ENCODE measurements at regions not wholly inside any gene's neighbourhood (a gene's known extent, or its start where the extent isn't known, plus 50 kb on each side); places are given as distances from the start of the nearest gene placed in this dataset.

GRCh38 chr6:134117409-134117808, 65.0 kb upstream of the SLC2A12 start:
- no peaks in the 10 kb centered on the region for H3K27me3 ChIP-seq (ENCODE audit: insufficient read depth in 3 of 3, low read length in 2 of 3)
- H3K9me3 ChIP-seq = no peaks in the 10 kb centered on the region
- intact Hi-C loops (cut with DNase I) = no loop called here
- TF ChIP-seq CTCF (IDR thresholded peaks at IDR 0.05) = no peak
- ATAC-seq (no peak), DNase-seq (no peak)
- no peaks in the 10 kb centered on the region for H3K36me3 ChIP-seq (ENCODE audit: insufficient read depth in 1 of 2, low read depth in 1 of 2)
- H3K4me3 ChIP-seq = no peak overlapping the region
- no peak overlapping the region for H3K27ac ChIP-seq
- H3K4me1 ChIP-seq = no peaks in the 10 kb centered on the region
- WGBS, 3 donors = 49 to 59% (median 52%) methylated on average over 6 of the region's 6 CpGs

- Histone ChIP-seq H3K4me3 (peak overlapping the region; percentile 49), H3K36me3 (ENCODE audit: insufficient read depth in 1 of 2, low read depth in 1 of 2) (no peaks in the 10 kb centered on the region), H3K4me1 (no peaks in the 10 kb centered on the region), H3K27ac (no peak overlapping the region), H3K27me3 (ENCODE audit: insufficient read depth in 3 of 3, low read length in 2 of 3) (no peaks in the 10 kb centered on the region), H3K9me3 (no peaks in the 10 kb centered on the region)
- no peak for DNase-seq
- intact Hi-C loops (cut with DNase I) = no loop called here
- WGBS, 3 donors = 26 to 35% (median 27%) methylated on average over 7 of the region's 7 CpGs
- peak; percentile 38 to 77 (median 61) for ATAC-seq
- no peak for TF ChIP-seq CTCF (IDR thresholded peaks at IDR 0.05)
Measured at GRCh38 chr6:134115715-134116074, 63.3 kb upstream of the SLC2A12 start.

GRCh38 chr6:134114918-134115714, 62.7 kb upstream of the SLC2A12 start:
- WGBS, 3 donors = 40 to 52% (median 48%) methylated on average over 44 to 47 of the region's 47 CpGs
- intact Hi-C loops (cut with DNase I) = loop anchor here in 1 of 2 donors (5.0 kb wide), 1 partner anchor 822 kb away; no protein-coding TSS in a partner anchor
- Histone ChIP-seq H3K27ac (no peak overlapping the region), H3K36me3 (ENCODE audit: insufficient read depth in 1 of 2, low read depth in 1 of 2) (no peaks in the 10 kb centered on the region), H3K4me3 (peak overlapping the region; percentile 49), H3K9me3 (no peaks in the 10 kb centered on the region), H3K27me3 (ENCODE audit: insufficient read depth in 3 of 3, low read length in 2 of 3) (no peaks in the 10 kb centered on the region), H3K4me1 (no peaks in the 10 kb centered on the region)
- no peak for TF ChIP-seq CTCF (IDR thresholded peaks at IDR 0.05)
- ATAC-seq (peak in 3 of 4 donors; percentile 23 to 45 (median 29)), DNase-seq (no peak)

GRCh38 chr6:134114489-134114888, 62.1 kb upstream of the SLC2A12 start:
- intact Hi-C loops (cut with DNase I) = loop anchor here in 1 of 2 donors (5.0 kb wide), 1 partner anchor 823 kb away; no protein-coding TSS in a partner anchor
- DNase-seq = no peak
- H3K4me1 ChIP-seq = no peaks in the 10 kb centered on the region
- 79 to 85% (median 84%) methylated on average over 3 of the region's 3 CpGs for WGBS, 3 donors
- TF ChIP-seq CTCF (IDR thresholded peaks at IDR 0.05) = no peak
- no peaks in the 10 kb centered on the region for H3K9me3 ChIP-seq
- H3K4me3 ChIP-seq = no peak overlapping the region
- no peak overlapping the region for H3K27ac ChIP-seq
- no peaks in the 10 kb centered on the region for H3K36me3 ChIP-seq (ENCODE audit: insufficient read depth in 1 of 2, low read depth in 1 of 2)
- peak in 1 of 4 donors; percentile 17 for ATAC-seq
- H3K27me3 ChIP-seq (ENCODE audit: insufficient read depth in 3 of 3, low read length in 2 of 3) = no peaks in the 10 kb centered on the region
